ENCODE measurements at regions not wholly inside any gene's neighbourhood (a gene's known extent, or its start where the extent isn't known, plus 50 kb on each side); places are given as distances from the start of the nearest gene placed in this dataset.

DNA sequence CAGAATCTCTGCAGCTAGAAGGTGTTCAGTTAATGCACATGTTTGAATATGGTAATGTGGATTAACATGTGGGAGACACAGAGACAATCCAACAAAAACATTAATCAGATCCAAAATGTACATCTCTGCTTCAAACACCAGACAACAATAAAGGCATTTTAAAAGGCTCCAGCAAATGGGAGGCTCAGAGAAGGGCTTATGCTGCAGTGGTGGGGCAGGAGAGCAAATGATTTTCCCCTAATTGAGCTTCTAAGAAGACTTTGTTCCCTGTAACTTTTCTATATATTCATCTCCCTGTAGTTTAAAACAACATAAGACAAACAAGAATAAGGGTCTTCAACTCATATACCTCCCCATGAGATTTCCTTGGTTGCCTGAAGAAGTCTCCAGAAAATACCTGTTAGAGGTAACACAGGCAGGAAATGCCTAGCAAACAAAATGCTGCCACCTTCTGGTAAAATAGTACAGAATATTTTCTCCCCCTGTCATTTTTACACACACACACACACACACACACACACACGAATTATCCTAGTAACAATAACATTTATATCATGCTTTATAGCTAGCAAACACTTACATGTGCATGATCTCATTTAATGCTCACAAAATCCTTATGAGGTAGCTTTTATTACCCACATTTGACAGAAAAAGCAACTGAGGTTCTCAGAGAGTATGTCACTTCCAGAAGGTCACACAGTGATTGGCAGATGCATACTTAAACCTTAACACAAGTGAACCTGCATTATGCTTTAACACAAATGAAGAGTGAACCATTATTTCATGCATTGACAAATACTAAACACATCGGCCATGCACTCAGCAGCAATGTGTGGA lies 123.4 kb upstream of the MB21D2 start:
- TF ChIP-seq, protein P1, sequence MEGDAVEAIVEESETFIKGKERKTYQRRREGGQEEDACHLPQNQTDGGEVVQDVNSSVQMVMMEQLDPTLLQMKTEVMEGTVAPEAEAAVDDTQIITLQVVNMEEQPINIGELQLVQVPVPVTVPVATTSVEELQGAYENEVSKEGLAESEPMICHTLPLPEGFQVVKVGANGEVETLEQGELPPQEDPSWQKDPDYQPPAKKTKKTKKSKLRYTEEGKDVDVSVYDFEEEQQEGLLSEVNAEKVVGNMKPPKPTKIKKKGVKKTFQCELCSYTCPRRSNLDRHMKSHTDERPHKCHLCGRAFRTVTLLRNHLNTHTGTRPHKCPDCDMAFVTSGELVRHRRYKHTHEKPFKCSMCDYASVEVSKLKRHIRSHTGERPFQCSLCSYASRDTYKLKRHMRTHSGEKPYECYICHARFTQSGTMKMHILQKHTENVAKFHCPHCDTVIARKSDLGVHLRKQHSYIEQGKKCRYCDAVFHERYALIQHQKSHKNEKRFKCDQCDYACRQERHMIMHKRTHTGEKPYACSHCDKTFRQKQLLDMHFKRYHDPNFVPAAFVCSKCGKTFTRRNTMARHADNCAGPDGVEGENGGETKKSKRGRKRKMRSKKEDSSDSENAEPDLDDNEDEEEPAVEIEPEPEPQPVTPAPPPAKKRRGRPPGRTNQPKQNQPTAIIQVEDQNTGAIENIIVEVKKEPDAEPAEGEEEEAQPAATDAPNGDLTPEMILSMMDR (conservative IDR thresholded peaks at IDR 0.05; ENCODE audit: low read length) = peak; percentile 78
- no peak for TF ChIP-seq EZH2phosphoT487 (IDR thresholded peaks at IDR 0.05; ENCODE audit: borderline replicate concordance, low read depth, low read length)

Data from OCI-LY7 (cell line).